DOHH2 (cell line): ENCODE measurements at regions not wholly inside any gene's neighbourhood (a gene's known extent, or its start where the extent isn't known, plus 50 kb on each side); places are given as distances from the start of the nearest gene placed in this dataset.

Experiments
- H3F3A ChIP-seq: fragments of 200-600 bp; sonication (generic), shearing (Covaris generic); 2 replicates; pipeline ENCODE4 v1.6.0; 2016; ENCODE audit warnings: antibody characterized with exemption, mild to moderate bottlenecking; ENCODE audit not compliant: control insufficient read depth, insufficient read depth
- H3K27ac ChIP-seq: fragments of 200-600 bp; sonication (generic); 2 replicates; pipeline ENCODE4 v1.5.1; 2014; ENCODE audit warnings: low read depth, mild to moderate bottlenecking, low read length, moderate library complexity
- H3K27me3 ChIP-seq: fragments of 200-600 bp; sonication (generic); 2 replicates; pipeline ENCODE4 v1.6.1; 2014; ENCODE audit warnings: mild to moderate bottlenecking, low read length, mixed read lengths; ENCODE audit not compliant: control insufficient read depth
- H3K36me3 ChIP-seq: fragments of 200-600 bp; sonication (generic); 2 replicates; pipeline ENCODE4 v1.6.1; 2014; ENCODE audit warnings: mild to moderate bottlenecking, low read length, moderate library complexity, mixed read lengths; ENCODE audit not compliant: control insufficient read depth
- H3K4me1 ChIP-seq: fragments of 200-600 bp; sonication (generic); 2 replicates; pipeline ENCODE4 v1.6.1; 2014; ENCODE audit warnings: mild to moderate bottlenecking, low read length, mixed read lengths; ENCODE audit not compliant: control insufficient read depth
- H3K4me2 ChIP-seq: fragments of 200-600 bp; sonication (generic); 2 replicates; pipeline ENCODE4 v1.6.0; 2014; ENCODE audit warnings: mild to moderate bottlenecking, low read length, moderate library complexity
- H3K4me3 ChIP-seq: fragments of 200-600 bp; sonication (generic); 2 replicates; pipeline ENCODE4 v1.5.1; 2014; ENCODE audit warnings: mild to moderate bottlenecking, low read length, mixed read lengths
- H3K79me2 ChIP-seq: fragments of 200-600 bp; sonication (generic); 2 replicates; pipeline ENCODE4 v1.6.1; 2014; ENCODE audit warnings: mild to moderate bottlenecking, low read length, mixed read lengths; ENCODE audit not compliant: control insufficient read depth
- H3K9me2 ChIP-seq: fragments of 200-600 bp; sonication (generic); replicated peaks from 2 replicates; pipeline ENCODE4 v1.6.1; 2014; ENCODE audit warnings: mild to moderate bottlenecking, low read length, mixed read lengths; ENCODE audit not compliant: control insufficient read depth
- H3K9me3 ChIP-seq: fragments of 200-600 bp; sonication (generic); 2 replicates; pipeline ENCODE4 v1.6.1; 2014; ENCODE audit warnings: antibody characterized with exemption, low read length, mixed read lengths; ENCODE audit not compliant: control insufficient read depth, insufficient read depth
- H4K20me1 ChIP-seq: fragments of 200-600 bp; sonication (generic); 2 replicates; pipeline ENCODE4 v1.6.0; 2014; ENCODE audit warnings: low read depth, mild to moderate bottlenecking, antibody characterized with exemption, low read length, moderate library complexity; ENCODE audit not compliant: control insufficient read depth, insufficient read depth
- EZH2phosphoT487 ChIP-seq: fragments of 200-600 bp; sonication (generic); IDR thresholded peaks from 2 replicates; pipeline ENCODE4 v1.6.1; 2017; ENCODE audit warnings: borderline replicate concordance, mild to moderate bottlenecking, antibody characterized with exemption, low read length, moderate library complexity, mixed read lengths
- TF ChIP-seq, protein P1 (sequence below): fragments of 200-600 bp; sonication (generic); IDR thresholded peaks from one replicate; pipeline ENCODE4 v1.5.1; 2014; ENCODE audit warnings: antibody characterized with exemption, mild to moderate bottlenecking, low read depth, low read length; ENCODE audit not compliant: poor library complexity, severe bottlenecking

DNA sequence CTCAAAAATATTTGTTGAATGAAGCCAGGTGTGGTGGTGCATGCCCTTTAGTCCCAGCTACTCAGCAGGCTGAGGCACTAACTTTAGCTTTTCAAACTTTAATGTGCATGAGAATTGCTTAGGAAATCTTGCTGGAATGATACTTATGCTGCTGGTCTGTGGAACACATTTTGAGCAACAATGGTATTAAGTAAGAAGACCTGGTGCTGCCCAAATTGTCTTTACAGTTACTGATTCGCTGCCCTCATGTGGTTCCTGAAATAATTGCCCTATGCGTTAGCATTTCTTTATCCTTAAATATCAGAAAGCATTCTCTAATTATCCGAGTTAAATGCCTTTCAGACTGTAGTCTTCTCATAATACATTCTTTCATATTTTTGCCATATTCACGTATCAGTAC lies 76.0 kb upstream of the SESTD1 start:
- H3K4me2 ChIP-seq, result no peak overlapping the region
- no peaks in the 10 kb centered on the region for H3K4me1 ChIP-seq
- no peak for TF ChIP-seq EZH2phosphoT487
- TF ChIP-seq, protein P1, sequence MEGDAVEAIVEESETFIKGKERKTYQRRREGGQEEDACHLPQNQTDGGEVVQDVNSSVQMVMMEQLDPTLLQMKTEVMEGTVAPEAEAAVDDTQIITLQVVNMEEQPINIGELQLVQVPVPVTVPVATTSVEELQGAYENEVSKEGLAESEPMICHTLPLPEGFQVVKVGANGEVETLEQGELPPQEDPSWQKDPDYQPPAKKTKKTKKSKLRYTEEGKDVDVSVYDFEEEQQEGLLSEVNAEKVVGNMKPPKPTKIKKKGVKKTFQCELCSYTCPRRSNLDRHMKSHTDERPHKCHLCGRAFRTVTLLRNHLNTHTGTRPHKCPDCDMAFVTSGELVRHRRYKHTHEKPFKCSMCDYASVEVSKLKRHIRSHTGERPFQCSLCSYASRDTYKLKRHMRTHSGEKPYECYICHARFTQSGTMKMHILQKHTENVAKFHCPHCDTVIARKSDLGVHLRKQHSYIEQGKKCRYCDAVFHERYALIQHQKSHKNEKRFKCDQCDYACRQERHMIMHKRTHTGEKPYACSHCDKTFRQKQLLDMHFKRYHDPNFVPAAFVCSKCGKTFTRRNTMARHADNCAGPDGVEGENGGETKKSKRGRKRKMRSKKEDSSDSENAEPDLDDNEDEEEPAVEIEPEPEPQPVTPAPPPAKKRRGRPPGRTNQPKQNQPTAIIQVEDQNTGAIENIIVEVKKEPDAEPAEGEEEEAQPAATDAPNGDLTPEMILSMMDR, result peak; percentile 46
- peaks cover under 1% of the 10 kb centered on the region; the same call in 1 of the 2 replicates for H3K27me3 ChIP-seq
- H3K9me3 ChIP-seq, result no peaks in the 10 kb centered on the region
- H4K20me1 ChIP-seq, result no peaks in the 10 kb centered on the region
- no peaks in the 10 kb centered on the region for H3K36me3 ChIP-seq
- no peak overlapping the region for H3K27ac ChIP-seq
- H3K9me2 ChIP-seq, result no peaks in the 10 kb centered on the region
- H3K4me3 ChIP-seq, result no peak overlapping the region
- no peaks in the 10 kb centered on the region for H3K79me2 ChIP-seq
- no peaks in the 10 kb centered on the region for H3F3A ChIP-seq

DNA sequence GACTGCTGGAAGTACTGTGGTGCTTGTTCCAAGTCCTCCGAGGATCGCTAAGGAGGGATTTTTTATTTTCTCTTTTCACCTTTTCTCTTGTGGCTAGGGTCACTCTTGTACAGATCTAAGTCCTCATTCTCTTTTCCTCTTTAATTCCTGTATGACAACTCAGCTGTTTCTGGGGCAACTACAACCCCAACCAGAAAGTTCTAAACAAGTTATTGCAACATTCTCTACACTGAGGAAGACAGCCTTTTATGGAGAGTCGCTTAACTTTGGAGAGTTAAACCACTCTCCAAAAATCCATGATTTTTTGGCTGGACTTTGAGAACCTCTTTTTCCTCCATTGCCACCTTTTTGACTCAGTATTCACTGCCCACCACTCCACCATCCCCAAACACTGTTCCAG lies 74.0 kb upstream of the SESTD1 start:
- Histone ChIP-seq H3K4me3 (no peak overlapping the region), H3K9me3 (no peaks in the 10 kb centered on the region), H3K4me1 (no peaks in the 10 kb centered on the region), H3F3A (no peaks in the 10 kb centered on the region), H3K4me2 (no peak overlapping the region), H3K36me3 (no peaks in the 10 kb centered on the region), H3K9me2 (no peaks in the 10 kb centered on the region), H3K79me2 (no peaks in the 10 kb centered on the region), H4K20me1 (no peaks in the 10 kb centered on the region), H3K27ac (no peak overlapping the region), H3K27me3 (peaks cover 11% of the 10 kb centered on the region; the same call in 1 of the 2 replicates)
- TF ChIP-seq, protein P1, result no peak
- TF ChIP-seq EZH2phosphoT487, result no peak

DNA sequence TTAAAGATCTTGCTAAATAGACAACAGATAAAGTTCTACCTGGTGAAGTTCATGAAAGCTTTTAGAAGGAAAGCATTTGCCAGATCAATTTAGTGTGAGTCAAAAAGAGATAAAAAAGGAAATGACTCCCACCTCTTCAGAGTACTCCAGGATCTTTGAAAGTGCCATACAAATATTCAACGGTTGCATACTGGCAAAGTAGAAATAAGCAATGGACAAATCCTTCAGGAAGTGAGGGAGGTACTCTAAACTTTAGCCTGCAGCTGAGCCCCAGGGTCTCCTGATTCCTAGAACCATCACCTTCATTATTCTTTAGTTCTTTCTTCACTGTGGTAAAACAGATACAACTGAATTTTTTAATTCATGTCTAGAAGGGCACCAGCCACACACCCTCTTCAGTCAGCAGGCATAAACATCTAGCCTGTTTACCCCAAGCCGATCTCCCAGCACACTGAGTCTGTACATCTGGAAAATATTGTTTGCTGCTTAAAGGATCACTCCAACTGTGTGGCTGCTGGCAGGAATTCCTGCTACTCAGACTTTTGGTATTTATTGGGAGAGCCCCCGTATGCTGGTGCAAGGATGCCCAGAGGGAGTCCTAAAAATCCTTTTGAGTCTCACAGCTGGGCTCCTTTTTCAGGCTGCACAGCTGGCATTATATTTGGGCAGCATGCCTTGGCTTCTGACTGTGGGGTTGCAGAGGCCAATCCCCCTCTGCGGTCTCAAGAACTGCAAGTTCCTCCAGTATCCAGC lies 72.3 kb upstream of the SESTD1 start:
- no peak overlapping the region for H3K4me3 ChIP-seq
- H3K79me2 ChIP-seq, result no peaks in the 10 kb centered on the region
- TF ChIP-seq EZH2phosphoT487, result no peak
- TF ChIP-seq, protein P1, result no peak
- no peaks in the 10 kb centered on the region for H4K20me1 ChIP-seq
- peaks cover 11% of the 10 kb centered on the region; the same call in 1 of the 2 replicates for H3K27me3 ChIP-seq
- no peaks in the 10 kb centered on the region for H3F3A ChIP-seq
- no peaks in the 10 kb centered on the region for H3K9me2 ChIP-seq
- no peak overlapping the region for H3K4me2 ChIP-seq
- H3K27ac ChIP-seq, result no peak overlapping the region
- H3K9me3 ChIP-seq, result no peaks in the 10 kb centered on the region
- no peaks in the 10 kb centered on the region for H3K4me1 ChIP-seq
- no peaks in the 10 kb centered on the region for H3K36me3 ChIP-seq
